ENCODE measurements at regions not wholly inside any gene's neighbourhood (a gene's known extent, or its start where the extent isn't known, plus 50 kb on each side); places are given as distances from the start of the nearest gene placed in this dataset.

DNA sequence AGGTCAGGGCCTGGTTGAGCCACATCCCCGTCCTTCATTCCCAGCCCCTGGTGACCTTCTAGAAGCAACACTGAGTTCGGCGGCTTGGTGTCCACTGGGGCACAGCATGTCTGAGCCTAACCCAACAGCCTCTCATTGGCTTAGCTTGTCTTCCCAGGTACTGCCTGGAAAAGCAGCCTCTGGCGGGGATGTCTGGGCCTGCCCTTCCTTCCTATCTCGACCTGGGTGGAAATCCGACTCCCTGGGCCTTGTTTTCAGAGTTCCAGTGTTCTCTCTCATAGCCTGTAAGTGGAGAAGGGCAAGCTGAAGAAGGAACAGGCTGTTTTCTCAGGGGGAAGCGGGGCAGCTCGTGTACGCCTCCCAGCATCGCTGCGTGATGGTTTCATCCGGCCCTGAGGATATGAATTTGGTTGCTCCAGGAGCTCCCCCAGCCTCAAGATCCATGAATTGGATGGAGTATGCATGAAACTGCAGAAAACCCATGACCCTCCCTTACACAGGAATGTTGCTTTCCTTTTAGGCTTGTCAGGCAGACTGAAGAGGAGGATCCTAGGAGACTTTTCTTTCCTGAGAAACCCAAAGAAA, 116.5 kb upstream of the IRF2BP2 start:
- H3K36me3 Mint-ChIP-seq (ENCODE audit: low read depth) = no peaks in the 10 kb centered on the region
- TF ChIP-seq, protein P1, sequence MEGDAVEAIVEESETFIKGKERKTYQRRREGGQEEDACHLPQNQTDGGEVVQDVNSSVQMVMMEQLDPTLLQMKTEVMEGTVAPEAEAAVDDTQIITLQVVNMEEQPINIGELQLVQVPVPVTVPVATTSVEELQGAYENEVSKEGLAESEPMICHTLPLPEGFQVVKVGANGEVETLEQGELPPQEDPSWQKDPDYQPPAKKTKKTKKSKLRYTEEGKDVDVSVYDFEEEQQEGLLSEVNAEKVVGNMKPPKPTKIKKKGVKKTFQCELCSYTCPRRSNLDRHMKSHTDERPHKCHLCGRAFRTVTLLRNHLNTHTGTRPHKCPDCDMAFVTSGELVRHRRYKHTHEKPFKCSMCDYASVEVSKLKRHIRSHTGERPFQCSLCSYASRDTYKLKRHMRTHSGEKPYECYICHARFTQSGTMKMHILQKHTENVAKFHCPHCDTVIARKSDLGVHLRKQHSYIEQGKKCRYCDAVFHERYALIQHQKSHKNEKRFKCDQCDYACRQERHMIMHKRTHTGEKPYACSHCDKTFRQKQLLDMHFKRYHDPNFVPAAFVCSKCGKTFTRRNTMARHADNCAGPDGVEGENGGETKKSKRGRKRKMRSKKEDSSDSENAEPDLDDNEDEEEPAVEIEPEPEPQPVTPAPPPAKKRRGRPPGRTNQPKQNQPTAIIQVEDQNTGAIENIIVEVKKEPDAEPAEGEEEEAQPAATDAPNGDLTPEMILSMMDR (IDR thresholded peaks at IDR 0.05) = no peak
- H3K4me1 Mint-ChIP-seq (ENCODE audit: low read depth) = peaks cover 96% of the 10 kb centered on the region
- no peaks in the 10 kb centered on the region for H3K9me3 Mint-ChIP-seq
- no peak for DNase-seq
- peak overlapping the region; percentile 65; the same call in 1 of the 2 replicates for H3K27ac Mint-ChIP-seq
- no peaks in the 10 kb centered on the region for H3K27me3 Mint-ChIP-seq (ENCODE audit: insufficient read depth)
- H3K4me3 Mint-ChIP-seq = no peak overlapping the region

DNA sequence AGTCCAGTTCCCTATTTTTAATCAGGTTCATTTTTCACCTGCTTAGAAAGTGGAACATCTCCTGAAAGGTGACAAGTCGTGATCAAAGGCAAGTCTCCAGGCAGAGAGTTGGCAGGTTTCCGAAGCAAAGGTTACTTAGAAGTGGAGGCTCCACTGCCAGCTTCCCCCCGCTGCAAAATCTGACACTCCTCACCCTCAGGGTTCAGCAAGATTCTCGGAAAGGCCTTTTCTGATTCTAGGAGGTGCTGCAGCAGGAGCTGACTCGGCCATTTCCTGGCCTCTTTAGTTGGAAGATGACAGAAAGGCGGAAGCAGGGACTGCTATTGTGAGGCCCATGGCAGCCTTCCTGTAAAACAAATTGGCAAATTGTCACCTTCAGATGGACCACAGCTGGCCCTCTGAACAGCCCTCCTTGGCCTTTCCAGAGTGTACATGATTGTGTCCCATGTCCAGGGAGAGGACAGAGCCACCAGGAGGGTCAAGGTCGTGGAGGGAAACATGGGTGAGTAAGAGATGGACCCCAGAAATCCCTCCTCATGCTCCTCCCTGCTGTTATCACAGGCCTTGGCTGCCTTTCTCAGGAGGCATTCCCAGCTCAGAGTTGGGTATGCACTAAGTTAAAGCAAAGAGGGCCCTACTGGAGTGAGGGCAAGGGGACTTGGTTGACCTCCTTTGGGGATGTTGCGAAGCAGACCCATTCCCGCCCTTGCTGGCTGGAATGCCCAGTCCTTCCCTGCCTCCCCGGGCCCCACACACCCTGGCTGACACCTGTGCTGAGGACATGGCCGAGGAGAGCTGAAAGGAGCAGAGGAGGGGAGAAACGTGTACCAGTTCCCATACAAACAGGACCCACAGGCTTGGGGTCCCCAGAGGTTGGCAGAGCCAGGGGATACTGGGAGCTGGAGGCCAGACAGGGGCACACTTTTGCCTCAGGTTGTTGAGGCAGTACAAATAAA, 115.5 kb upstream of the IRF2BP2 start:
- peak overlapping the region; percentile 100 for H3K27ac Mint-ChIP-seq
- peak overlapping the region; percentile 86; the same call in 1 of the 2 replicates for H3K4me3 Mint-ChIP-seq
- no peaks in the 10 kb centered on the region for H3K36me3 Mint-ChIP-seq (ENCODE audit: low read depth)
- no peak for DNase-seq
- no peaks in the 10 kb centered on the region for H3K9me3 Mint-ChIP-seq
- TF ChIP-seq, protein P1 (IDR thresholded peaks at IDR 0.05) = no peak
- no peaks in the 10 kb centered on the region for H3K27me3 Mint-ChIP-seq (ENCODE audit: insufficient read depth)
- H3K4me1 Mint-ChIP-seq (ENCODE audit: low read depth) = peaks cover 96% of the 10 kb centered on the region

DNA sequence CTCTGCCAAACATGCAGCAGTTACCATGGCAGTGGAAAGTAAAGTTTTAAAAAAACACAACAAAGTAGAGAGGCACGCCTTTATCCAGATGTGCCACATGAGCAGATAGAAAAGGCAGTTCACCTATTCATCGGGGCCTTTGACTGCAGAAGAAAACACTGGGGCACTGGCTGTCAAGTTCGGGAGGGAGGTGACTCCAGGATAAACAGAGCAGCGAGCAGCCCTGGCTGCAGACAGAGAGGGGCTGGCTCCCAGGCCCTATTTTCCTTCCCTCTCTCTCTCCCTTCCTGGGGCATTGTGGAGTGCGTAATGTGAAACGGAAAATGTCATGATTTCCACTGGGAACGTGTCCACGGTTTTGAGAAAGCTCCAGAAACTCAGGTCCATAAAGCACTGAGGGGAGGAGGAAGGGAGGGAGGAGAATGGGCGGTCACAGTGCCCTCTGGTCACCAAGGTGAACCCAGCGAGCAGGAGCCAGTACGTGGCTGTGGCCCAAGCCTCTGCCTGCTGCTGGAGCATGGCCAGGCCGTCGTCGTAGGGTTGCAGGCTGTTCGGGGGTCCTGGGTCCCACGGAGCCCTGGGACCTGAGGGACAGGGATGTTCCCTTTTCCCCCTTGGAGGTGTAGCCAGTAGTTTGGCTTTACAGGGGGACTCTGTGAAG, 114.7 kb upstream of the IRF2BP2 start:
- TF ChIP-seq, protein P1 (IDR thresholded peaks at IDR 0.05) = no peak
- Mint-ChIP-seq H3K9me3 (no peaks in the 10 kb centered on the region), H3K4me3 (peak overlapping the region; percentile 86), H3K27ac (peak overlapping the region; percentile 100), H3K36me3 (ENCODE audit: low read depth) (no peaks in the 10 kb centered on the region), H3K4me1 (ENCODE audit: low read depth) (peaks cover 96% of the 10 kb centered on the region), H3K27me3 (ENCODE audit: insufficient read depth) (no peaks in the 10 kb centered on the region)
- DNase-seq = no peak

DNA sequence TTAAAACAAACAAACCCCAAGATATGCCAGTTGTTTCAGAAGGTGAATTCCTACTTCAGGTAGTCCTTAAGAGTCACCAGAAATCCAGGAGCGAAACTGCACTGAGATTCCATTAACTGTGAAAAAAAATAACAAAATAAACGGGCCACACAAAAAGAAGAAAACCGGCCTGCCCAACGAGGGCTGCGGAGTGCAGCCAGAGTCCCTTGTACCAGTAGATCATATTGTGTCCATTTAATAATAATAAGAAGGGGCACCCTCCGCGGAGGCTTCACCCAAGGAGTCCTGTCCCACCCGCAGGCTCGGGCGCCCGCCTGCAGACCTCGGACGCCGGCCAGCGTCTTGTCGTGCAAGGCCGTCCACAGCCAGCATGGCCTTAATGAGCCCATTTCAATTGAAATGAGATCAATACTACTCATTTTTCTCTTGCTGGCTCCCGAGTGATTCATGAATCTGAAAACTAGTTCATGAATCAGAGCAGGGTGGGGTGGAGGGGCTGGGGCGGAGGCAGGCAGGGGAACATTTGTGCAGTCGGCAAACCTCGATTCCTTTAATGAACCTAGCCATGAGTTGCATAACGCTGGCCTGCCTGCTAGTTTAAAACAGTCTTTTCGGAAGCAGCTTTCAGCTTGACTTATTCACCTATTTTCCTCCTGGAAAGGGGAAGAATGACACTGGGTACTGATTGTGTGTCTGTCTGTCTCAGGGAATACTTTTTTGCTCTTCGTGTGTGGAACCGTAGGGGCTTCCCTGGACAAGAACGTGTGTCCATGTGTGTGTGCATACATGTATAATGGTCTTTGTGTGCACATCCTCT, 113.1 kb upstream of the IRF2BP2 start:
- TF ChIP-seq, protein P1 (IDR thresholded peaks at IDR 0.05) = no peak
- peak; percentile 86 for DNase-seq
- peak overlapping the region; percentile 100 for H3K27ac Mint-ChIP-seq

DNA sequence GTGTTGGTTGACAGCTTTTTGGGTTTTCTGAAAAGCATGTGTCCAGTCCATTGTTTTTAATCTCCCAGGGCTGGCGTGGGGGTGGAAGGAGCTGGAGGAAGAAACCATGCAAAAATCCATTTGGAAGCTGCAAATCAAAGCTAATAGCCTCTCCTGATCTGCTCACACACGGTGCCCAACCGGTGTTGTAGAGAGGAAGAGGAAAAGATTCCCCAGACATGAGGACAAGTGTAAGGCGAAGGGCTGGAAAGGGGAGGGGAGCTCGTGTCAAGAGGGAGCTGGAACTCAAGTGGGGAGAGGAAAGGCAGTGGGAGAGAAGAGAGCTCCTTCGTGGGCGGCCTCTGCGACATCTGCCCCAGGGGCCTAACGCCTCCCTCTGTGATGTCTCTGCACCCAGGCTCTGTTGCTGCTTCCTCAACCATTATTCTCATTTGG, 112.3 kb upstream of the IRF2BP2 start:
- no peak for DNase-seq
- peak overlapping the region; percentile 100 for H3K27ac Mint-ChIP-seq
- H3K4me3 Mint-ChIP-seq = peak overlapping the region; percentile 86
- TF ChIP-seq, protein P1 (IDR thresholded peaks at IDR 0.05) = no peak
- H3K9me3 Mint-ChIP-seq = no peaks in the 10 kb centered on the region
- H3K27me3 Mint-ChIP-seq (ENCODE audit: insufficient read depth) = no peaks in the 10 kb centered on the region
- H3K4me1 Mint-ChIP-seq (ENCODE audit: low read depth) = peaks cover 98% of the 10 kb centered on the region
- H3K36me3 Mint-ChIP-seq (ENCODE audit: low read depth) = no peaks in the 10 kb centered on the region

More for the DNA sequence above, 113.1 kb upstream of the IRF2BP2 start:
- Mint-ChIP-seq H3K4me3 (peak overlapping the region; percentile 86), H3K4me1 (ENCODE audit: low read depth) (peaks cover 98% of the 10 kb centered on the region), H3K27me3 (ENCODE audit: insufficient read depth) (no peaks in the 10 kb centered on the region), H3K9me3 (no peaks in the 10 kb centered on the region), H3K36me3 (ENCODE audit: low read depth) (no peaks in the 10 kb centered on the region)
